Mesenteric fat pad (tissue), 1 donor: ENCODE measurements at regions not wholly inside any gene's neighbourhood (a gene's known extent, or its start where the extent isn't known, plus 50 kb on each side); places are given as distances from the start of the nearest gene placed in this dataset.

ENCODE experiments used
- DNase-seq: peaks from one replicate; pipeline ENCODE4 v3.0.0-alpha.2; 2020; ENCODE audit warnings: low spot score
- donor health status: DM: yes; HTN: yes; CAD: no.

DNA sequence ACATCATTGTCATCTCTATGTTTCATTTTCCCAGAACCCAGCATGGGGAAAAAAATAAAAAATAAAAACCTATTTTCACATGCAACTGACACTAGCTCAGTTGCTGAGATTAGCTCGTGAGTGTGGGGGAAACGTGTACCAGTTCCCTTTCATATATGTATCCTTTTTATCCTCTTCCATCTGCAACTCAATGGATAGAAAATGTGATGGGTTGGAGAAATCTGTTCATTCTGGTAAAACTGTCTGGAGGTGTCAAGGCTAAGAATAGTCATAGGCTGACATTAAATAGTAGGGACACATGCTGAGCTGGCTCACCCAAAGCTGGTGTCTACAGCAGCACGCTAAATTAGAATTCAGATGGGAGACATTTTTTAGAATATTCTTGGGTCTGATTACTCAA lies 519.3 kb downstream of the ELAVL2 start:
- DNase-seq, result no peak

DNA sequence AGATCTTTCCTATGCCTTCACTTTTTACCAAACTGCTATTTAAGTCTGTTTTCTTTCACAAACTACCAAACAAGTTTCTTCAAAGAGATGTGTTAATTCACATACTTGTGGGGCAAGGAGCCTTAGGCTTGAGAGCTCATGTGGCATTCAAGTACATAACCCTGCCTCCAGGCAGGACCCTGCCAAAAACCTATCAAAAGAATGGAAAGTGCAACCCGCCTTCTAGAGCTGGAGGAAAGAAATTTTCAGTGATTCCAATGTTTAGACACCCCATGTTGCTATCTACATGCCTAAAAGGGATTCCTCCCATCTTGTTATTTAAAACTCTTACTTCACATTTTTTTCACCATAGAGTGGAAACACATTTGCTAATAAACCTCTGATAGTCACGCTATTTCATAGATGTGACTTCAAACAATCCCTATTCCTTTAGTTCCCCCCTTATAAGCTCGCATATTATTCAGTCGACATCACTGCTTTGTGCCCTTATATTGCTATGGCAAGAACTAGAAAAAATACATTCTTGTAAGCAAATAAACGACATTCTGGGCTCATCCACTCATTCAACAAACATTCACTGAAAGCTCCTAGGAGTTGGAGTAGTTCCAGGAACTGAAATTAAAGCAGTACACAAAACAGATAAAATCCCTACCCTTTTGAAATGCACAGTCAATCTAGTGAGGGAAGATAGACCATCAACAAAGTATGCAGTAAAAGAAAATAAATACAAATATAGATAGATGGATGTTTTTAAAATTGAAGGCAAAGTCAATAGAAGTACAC lies 518.1 kb downstream of the ELAVL2 start:
- no peak for DNase-seq

DNA sequence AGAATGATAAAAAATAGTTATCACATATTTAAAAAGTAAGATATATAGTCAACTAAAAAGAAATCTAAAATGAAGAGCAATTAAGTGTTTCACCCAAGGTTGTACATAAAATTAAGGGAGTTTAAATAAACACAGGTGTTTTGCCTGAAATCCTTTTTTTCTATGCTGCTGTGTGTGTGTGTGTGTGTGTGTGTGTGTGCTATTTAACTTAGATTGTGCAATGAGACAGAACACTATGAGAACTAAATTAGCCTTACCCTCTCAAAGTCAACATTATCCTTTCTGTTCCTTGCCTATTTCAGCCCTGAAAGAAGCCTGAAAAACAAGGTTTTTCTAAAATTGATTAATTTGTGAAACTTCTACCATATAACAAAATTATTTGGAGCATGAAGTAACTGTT lies 516.2 kb downstream of the ELAVL2 start:
- DNase-seq, result no peak

DNA sequence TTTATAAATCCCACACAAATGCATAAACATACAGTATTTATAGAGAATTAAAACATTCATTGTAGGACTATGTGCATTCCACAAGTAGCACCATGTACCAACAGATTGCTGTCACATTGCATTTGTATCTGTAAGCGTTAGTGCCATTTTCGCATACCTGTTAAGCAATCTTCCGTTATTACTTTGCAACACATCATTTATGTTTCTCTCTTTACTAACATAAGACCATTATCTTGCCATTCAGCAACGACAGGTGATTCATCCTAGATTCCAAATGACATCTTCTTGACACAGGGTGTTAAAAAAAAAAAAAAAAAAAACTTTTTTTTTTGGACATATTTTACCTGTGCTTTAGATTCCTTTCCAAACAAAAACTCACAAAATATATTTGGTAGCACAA lies 511.8 kb downstream of the ELAVL2 start:
- no peak for DNase-seq

DNA sequence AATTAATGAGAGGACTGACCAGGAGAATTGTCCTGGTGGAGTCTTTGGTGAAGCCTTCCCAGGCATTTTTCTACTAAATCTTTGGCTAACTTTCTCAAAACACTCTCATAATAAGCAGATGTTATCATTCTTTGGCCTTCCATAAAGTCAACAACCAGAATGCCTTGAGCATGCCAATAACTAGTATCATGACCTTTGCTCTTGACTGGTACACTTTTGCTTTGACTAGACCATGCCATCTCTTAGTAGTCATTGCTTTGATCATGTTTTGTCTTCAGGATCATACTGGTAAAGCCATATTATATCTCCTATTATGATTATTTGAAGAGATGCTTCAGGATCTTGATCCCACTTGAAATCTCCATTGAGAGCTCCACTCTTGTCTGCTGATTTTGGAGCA lies 506.9 kb downstream of the ELAVL2 start:
- no peak for DNase-seq

DNA sequence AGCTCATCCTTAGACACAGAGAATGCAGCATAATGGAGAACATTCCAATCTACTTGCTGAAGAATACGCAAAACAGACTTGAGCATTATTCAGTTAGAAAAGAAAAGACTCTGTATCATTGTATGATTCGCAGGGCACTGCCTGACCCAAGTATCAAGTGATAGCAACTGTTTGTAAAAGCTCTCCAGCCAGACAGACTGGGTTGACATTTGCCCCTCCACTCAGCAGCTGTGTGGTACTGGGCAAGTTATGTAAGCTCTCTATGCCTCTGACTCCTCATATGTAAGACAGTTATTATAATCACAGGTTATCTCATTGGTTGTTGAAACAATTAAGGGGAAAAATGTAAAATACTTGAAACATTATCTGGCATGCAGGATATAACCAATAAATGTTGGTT lies 505.0 kb downstream of the ELAVL2 start:
- DNase-seq, result no peak

DNA sequence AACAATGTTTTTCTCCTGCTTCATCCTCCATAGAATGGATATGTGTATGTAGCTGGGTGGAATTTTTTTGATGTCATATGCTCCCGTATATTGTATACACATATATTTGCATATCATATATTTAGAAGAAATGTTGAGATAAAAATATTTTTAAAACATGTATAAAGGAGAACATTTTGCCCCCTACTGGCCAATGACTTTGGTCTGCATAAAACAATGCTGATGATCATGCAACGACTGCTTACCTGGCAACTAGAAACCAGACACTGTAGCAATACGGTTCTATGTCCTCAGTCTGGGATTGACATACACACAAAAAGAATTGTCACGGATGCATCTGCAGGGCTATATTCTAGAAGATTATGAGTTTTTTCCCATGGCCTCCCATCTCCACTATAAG lies 503.6 kb downstream of the ELAVL2 start:
- no peak for DNase-seq

DNA sequence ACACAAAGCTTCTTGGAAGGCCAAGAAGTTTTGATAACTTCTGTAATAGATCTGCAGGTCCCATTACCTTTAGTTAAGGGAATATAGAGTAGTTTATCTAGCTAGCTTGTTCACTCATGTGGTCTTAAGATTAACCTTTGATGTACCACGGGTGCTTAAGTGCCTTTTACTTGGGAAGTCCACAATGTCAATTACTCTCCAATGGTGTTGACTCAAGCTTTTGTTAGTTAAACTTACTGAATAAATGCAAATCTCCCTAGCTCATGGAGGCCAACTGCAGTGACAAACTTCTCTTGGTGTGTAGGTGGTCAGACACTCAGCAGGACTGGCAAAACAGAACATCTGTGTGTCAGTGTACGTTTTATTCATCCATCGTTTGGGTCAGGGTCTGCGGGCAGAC lies 501.5 kb downstream of the ELAVL2 start:
- no peak for DNase-seq

DNA sequence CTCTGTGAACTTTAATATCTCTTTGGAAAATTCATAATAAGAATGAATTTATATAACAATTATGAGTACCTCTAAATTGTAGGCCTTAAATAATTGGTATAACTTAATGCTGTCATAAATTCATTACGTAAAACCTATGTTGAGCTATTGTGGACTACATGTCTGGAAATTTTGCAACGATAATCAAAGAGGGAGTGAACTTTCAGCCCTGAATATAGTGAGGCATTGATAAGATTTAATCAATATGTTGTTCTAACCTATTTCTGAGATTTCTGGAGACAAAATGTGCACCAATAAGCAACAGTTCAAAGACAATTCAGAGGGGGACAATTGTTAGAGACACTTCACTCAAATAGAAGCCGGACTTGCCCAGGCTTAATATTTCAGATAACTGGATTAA lies 499.4 kb downstream of the ELAVL2 start:
- no peak for DNase-seq

DNA sequence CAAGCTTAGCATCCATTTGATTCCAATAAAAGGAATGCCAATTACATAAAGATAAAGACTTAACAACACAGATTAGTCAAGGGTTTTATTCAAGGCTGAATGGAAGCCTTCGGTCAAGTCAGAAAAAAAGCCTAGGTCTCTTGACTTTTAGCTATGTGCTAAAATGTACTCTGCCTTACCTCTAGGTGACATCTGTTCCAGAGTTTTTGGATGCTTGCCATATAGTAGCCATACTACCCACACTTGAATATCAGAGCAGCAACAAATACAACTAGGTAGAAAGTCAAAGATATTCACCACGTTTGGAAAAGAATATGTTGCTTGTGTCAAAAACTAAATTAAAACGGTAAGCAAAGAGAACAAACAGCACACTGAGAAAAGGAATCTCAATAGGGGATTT lies 484.7 kb downstream of the ELAVL2 start:
- DNase-seq, result no peak

DNA sequence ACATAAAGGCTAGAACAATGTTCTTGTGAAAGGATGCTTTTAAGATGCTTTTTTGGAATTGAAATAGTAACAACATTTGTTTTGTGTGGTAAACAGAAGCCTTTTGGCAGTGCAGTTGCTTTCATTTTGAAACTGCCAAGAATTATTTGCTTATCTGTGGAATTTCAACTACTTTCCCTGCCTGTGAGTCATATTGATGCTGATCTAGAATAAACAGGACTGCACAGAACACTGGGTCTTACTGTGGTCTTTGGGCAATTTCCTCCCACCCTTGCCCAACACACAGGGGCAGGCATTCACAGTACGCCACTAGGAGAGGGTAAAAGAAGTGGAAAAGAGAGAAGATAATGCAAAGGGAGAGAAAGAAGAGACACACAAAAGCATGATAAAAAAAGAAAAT lies 483.7 kb downstream of the ELAVL2 start:
- DNase-seq, result no peak

DNA sequence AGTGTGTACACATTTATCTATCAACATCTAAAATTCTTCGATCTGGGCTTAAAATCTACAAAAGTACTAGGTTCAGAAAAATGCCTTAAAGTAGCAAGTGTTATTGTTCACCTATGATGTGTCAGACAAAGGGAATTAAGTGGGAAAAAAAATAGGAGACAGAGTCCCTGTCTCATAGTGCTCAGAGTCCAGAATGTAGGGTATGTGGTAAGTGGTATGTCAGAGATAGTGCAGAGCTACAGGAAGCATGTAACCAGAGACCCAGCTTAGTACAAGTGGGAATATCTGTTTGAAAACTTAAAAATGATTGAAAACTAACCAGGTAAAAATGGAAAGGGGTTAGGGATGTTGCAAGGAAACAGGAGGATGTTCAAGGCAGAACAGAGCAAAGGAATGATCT lies 482.8 kb downstream of the ELAVL2 start:
- no peak for DNase-seq

DNA sequence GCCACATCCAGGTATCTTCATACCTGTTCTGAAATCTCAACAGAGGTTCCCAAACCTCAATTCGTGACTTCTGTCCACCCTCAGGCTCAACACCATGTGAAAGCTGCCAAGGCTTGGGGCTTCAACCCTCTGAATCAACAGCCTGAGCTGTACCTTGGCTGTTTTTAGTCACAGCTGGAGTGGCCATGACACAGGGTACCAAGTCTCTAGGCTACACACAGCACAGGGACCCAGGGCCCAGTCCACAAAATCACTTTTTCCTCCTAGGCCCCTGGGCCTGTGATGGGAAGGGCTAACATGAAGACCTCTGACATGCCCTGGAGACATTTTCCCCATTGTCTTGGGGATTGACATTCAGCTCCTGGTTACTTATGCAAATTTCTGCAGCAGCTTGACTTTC lies 464.9 kb downstream of the ELAVL2 start:
- peak; percentile 53 for DNase-seq

DNA sequence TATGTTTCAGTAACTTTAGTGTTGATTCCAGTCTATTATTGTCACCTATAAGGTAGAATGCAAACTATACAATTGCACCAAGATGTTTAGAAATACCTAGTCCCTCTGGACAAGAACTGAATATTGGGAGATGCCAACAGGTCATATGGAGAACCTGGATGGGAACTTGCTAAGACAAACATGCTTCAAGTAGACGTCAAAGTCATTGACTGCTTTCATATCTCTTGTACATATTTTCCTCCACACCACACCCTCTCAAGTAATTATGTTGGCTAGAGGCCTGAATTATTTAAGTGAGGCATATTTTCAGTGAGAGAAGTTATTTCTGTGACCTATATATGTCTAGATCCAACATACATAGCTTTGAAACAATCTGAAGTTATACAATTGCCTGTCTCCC lies 453.3 kb downstream of the ELAVL2 start:
- DNase-seq, result no peak

DNA sequence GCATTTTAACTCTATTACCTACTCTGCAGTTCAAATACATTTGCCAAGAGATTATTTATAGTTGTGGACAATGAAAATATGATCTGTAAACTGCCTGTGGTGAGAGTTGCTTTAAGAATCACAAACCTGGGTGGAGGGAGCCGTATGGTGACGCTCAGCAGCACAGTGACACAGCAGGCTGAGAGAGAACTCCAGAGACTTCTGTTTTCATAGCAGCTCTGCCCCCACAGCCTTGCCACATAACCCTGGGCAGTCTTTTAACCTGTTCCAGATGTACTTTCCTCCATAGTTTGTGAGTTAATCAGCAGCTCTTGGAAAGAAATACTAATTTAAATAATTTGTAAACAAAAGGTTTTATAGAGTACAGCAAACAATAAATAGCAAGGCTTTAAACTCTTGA lies 450.5 kb downstream of the ELAVL2 start:
- no peak for DNase-seq

DNA sequence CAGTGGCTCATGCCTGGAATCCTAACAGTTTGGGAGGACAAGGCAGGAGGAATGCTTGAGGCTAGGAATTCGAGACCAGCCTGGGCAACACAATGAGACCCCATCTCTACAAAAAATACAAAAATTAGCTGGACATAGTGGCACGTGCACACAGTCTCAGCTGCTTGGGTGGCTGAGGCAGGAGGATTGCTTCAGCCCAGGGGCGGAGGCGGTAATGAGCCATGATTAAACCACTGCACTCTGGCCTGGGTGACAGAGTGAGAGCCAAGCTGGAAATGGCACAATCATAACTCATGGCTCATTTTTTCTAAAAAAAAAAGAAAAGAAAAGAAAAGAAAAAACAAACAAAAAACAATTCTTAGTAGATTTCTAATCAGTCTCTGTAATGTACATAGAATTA lies 446.2 kb downstream of the ELAVL2 start:
- no peak for DNase-seq

DNA sequence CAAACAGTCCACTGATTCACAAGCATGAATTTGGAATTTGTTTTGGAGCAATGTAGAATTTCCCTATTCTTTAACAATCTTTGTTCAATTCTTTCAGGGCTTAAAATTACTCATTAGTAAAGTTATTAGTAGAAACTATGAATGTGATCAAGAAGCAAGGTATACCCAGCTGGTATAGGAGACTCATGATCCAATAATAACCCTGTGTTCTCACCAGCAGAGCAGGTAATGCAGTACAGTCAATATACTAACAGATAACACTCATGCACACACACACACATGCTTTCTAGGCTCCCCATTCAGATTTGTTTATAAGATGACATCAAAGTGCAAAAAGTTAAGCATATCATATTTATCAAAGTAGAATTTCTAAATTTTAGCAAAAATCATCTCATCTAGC lies 445.2 kb downstream of the ELAVL2 start:
- no peak for DNase-seq

DNA sequence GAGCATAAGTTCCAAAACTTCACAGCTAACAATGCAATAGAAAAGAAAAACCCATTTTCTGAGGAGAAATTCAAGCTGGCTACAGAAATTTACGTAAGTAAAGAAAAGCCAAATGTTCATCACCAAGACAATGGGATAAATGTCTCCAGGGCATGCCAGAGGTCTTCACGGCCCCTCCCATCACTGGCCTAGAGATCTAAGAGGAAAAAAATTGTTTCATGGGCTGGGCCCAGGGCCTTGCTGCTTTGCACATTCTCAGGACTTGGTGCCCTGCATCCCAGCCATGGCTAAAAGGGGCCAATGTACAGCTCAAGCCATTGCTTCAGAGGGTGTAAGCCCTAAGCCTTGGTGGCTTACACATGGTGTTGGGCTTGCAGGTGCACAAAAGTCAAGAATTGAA lies 443.6 kb downstream of the ELAVL2 start:
- DNase-seq, result no peak

DNA sequence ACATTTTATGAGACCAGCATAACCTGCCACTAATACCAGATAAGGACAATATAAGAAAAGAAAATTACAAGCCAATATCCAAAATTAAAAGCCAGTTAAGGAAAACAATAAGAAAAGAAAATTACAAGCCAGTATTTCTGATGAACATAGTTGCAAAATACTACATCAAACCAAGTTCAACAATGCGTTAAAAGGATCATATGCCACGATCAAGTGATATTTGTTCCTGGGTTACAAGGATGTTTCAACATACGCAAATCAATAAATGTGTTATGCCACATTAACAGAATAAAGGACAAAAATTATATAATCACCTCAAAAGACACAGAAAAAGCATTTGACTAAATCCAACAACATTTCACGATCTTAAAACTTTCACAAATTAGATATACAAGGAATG lies 431.9 kb downstream of the ELAVL2 start:
- no peak for DNase-seq

DNA sequence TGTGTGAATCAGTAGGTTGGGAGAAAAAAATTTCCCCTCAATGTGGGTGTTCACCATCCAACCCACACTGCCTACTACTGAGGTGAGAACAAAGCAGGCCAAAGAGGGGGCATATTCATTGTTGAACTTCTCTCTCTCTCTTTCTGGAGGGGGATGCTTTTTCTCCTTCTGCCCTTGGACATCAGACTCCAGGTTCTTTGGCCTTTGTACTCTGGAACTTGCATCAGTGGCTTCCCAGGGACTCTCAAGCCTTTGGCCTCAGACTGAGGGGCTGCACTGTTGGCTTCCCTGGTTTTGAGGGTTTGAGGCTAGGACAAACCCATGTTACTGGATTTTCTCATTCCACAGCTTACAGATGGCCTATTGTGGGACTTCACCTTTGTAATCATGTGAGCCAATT lies 417.2 kb downstream of the ELAVL2 start:
- no peak for DNase-seq

DNA sequence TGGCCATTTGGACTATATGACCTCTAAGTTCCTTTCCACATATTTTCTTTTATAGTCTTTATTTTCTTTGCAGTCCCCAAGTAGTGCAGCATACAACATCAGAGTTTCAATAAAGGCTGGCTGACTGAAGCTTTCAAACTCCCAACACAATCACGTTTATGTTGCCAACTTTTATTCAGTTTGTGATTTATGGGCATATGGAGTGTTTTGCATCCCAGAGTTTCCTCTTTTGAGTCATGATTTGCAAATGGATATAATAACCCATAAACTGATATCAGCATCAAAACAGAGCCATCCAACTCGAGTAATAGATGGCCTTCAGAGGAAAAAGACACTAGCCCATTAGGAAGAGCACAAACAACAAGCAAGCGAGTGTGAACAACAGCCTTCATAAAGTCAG lies 414.0 kb downstream of the ELAVL2 start:
- DNase-seq, result no peak

DNA sequence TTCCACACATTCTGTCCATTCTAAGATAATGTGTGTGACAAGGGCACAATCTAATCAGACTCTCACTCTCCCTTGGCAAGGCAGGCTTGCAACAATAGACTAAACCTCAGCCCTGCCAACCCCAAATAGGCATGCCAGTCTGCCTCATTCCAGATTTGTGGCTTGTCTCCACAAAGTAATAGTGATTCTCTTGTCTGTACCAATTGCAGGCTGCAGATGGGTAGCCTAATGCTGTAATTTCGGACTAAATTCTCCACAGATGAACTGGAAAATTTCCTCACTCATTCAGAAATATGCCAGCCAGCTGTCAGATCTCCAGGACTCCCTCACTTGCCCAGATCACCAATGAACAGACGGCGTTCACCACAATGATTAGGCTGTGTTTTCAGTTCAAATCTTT lies 413.6 kb downstream of the ELAVL2 start:
- no peak for DNase-seq

DNA sequence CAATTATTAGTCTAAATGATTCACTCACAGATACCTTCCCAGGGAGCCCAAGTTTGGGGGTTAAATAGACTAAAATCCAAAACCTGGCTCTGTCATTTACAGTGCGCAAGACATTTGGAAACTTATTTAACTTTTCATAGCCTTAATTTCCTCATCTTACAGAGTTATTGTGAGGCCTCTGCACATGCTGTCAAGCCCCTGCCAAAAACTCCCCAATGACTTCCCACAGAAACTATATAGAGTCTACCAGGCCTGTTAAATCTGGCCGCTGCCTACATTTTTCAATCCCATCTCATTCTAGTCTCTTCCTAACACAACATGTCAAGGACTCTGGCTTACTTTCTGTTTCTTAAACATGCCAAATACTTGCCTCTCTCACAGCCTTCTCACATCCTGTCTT lies 412.5 kb downstream of the ELAVL2 start:
- no peak for DNase-seq

DNA sequence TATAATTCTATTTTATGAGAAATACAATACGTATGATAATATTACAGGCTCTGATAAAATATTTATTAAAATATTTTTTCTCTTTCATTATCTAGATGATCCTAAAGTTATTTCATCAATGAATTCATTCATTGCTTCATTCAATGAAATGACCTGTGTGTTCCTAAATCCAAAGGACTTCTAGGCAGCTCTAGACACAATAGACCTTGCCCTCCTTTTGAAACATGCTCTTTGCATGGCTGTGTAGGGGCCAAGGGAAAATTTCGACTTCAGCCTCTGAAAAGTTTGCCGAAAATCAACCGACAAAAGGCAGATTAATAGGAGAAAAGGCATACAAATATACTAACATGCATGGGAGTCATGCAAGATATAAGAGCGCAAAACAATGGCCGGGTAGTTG lies 402.0 kb downstream of the ELAVL2 start:
- DNase-seq, result no peak
